GM21529 (cell line): ENCODE measurements at regions not wholly inside any gene's neighbourhood (a gene's known extent, or its start where the extent isn't known, plus 50 kb on each side); places are given as distances from the start of the nearest gene placed in this dataset.
"Not testable (repeated sequence)": the region's sequence is repeated elsewhere in the genome, so short reads cannot be mapped to it uniquely, and the experiment has no call there.

Experiments used
- ATAC-seq: cut with Tn5 transposase; IDR thresholded peaks from one replicate; pipeline ENCODE4 v1.9.1; 2021; ENCODE audit not compliant: unreplicated experiment

GRCh38 chr17:70906808-70907207 lies 737.5 kb downstream of the KCNJ2 start:
- ATAC-seq, result no peak

GRCh38 chr17:70912716-70913485 lies 743.6 kb downstream of the KCNJ2 start:
- no peak for ATAC-seq

GRCh38 chr17:70916469-70916868 lies 747.1 kb downstream of the KCNJ2 start:
- no peak for ATAC-seq

GRCh38 chr17:70919241-70919640 lies 749.9 kb downstream of the KCNJ2 start:
- ATAC-seq, result no peak

- no peak for ATAC-seq
Measured at GRCh38 chr17:70920416-70920815, 751.1 kb downstream of the KCNJ2 start.

GRCh38 chr17:70922268-70922667 lies 752.9 kb downstream of the KCNJ2 start:
- ATAC-seq, result no peak

DNA sequence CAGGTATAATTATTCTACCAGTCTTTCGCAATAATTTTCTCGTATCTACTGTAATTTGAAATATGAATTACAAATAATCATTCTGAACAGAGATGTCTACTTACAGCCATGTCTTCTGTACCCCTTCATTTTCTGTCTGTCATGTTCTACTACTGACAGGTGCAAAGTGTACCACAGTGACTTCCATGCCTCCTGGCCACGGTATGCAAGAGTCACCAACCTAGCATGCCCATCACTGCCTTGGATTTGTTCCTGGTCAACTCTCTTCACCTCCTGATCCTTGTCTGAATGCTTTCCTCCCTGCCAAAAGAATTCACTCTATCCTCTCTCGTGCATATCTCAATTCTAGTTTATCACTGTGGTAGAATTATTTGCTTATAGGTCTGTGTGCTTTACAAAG lies 755.4 kb downstream of the KCNJ2 start:
- ATAC-seq, result no peak

DNA sequence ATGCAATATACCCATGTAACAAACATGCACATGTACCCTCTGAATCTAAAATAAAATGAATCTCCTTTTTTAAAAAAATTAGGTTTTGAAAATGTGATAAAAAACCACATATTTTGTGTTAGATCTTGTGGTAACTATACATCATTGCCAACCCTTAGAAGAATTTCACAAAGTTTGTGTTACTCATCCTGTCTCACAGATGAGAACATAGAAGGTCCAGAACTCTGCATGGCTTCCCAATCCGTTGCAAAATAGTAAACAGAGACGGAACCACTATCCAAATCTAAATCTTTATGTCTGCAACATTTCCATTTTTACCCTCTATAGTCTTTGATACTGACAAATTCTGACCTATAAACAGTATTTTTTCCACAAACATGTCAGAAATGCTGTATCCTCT lies 759.9 kb downstream of the KCNJ2 start:
- ATAC-seq, result no peak

DNA sequence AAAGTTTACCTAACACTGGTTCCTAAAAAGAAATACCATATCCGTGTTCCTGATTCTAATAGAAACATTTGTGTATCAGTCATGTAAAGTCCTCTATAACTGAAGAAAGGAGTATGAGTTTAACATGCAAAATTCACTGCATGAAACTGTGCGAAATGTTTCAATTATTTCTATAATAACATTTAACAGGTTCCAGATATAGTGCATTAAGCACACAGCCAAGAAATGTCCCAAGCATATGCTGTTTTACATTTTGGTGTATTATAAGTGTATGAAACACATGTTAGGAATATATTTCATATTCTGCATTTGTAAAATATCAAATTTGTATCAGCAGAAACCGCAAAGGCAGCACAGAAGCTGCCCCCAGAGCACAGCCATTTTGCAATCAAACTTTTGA lies 764.9 kb downstream of the KCNJ2 start:
- ATAC-seq, result no peak

DNA sequence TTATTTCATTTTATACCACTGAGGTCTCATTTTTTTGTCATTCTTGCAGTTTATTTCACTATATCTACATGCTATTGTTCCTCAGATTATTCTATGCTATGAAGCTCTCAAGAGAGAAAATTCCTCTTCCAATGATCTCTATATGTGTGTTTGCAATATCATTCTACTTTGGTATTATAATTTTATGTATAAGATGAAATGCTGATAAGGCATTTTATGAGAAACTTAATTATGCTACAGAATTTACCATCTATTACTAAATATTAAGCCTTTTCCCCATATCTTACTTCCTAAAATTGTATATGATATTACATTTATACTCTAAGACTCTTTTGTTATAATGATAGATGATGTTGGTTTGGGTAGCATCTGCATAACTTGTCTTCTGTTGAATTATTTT lies 765.5 kb downstream of the KCNJ2 start:
- no peak for ATAC-seq

DNA sequence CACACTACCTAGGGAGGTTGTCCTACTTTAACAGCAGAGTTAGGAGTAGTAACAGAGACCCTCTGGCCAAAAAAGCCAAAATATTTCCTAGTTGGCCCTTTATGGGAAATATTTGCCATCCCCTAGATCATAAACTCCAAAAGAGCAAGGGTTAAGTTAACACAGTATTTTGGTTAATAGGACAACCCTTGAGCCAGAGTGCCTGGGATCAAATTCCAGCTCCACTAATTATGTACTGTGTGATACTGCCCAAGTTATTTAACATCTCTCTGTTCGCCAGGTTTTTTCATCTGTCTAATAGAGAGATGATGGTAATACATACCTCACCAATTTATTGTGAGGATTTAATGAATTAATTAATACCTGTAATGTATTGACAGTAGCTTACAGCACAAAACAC lies 767.4 kb downstream of the KCNJ2 start:
- ATAC-seq, result no peak

DNA sequence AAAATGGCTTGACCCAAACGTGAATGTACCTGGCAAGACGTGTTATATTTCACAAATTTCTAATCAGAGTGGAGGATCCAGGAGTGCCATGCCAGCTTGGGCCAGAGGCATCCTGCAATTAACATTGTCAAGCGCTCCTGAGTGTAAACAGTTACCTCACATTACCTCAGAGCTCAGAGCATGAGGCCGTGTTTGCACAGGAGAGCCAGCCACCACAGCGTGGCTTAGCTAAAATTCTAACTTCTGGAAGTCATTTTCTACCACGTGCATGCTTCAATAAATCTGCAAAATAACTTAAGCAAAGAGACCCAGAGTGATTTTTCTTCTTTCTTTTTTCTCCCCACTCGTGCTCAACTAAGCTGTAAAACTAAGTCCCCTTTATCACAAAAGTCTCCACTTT lies 769.0 kb downstream of the KCNJ2 start:
- ATAC-seq, result no peak

DNA sequence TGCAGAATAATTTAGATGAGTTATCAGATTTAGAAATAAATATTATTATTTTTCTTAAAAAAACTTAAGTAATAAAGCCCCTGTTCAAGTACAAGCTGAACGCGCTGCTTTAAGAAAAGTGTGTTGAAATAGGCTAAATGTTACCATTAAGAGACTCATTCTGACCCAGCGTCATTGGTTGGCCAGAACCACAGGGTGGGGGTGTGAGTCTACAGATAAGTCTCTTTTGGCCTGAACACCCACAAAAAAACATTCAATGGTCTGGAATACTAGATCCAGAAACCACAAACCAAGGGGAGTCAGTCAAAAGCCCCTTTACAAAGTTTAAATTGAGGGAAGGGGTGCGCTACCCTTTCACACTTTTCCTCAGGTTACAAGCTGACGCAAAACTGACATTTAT lies 776.1 kb downstream of the KCNJ2 start:
- no peak for ATAC-seq

GRCh38 chr17:70947215-70947614 lies 777.9 kb downstream of the KCNJ2 start:
- ATAC-seq, result no peak

DNA sequence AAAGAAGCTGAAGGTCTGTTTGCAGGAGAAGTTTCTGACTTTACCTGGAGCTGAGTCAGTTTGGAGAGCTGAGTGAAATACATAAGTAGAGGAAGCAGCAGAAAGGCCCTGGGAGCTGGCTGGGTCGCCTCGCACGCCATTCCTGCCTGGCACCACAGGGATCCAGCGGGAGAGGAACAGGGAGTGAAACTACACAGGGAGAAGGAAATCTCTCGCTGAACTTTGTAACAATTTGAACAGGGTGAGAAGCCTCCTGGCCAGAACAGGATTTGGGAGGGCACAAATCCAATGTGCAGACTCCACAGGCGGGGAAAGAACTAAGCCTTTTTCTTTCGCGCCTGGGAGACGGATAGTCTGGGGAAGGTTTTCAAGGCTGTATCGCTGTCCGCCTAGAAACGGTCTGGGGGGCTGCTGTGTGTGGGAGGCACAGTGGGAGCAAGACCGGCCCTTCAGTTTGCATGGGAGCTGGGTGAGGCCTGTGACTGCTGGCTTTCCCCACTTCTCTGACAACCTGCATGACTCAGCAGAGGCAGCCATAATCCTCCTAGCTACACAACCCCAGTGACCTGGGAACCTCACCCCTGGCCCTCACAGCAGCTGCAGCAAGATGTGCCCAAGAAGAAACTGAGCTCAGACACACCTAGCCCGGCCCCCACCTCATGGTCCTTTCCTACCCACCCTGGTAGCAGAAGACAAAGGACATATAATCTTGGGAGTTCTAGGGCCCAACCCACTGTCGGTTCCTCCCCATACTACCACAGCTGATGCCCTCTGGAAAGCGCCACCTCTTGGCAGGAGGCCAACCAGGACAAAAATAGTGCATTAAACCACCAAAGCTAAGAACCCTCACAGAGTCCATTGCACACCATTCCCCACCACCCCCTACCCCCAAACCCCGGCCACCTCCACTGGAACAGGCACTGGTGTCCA lies 778.6 kb downstream of the KCNJ2 start:
- ATAC-seq, result no peak

DNA sequence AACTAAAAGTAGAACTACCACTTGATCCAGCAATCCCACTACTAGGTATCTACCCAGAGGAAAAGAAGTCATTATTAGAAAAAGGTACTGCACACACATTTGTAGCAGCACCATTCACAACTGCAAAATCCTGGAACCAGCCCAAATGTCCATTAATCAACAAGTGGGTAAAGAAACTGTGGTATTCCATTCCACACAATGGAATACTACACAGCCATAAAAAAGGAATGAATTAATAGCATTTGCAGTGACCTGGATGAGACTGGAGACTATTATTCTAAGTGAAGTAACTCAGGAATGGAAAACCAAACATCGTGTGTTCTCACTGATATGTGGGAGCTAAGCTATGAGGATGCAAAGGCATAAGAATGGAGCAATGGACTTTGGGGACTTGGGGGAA lies 783.8 kb downstream of the KCNJ2 start:
- not testable (repeated sequence) for ATAC-seq

- no peak for ATAC-seq
Measured at GRCh38 chr17:70955441-70955840, 786.1 kb downstream of the KCNJ2 start.

GRCh38 chr17:70956726-70957125 lies 787.4 kb downstream of the KCNJ2 start:
- no peak for ATAC-seq

GRCh38 chr17:70961341-70961740 lies 792.0 kb downstream of the KCNJ2 start:
- no peak for ATAC-seq

- ATAC-seq, result no peak
Measured at GRCh38 chr17:70968302-70968701, 799.0 kb downstream of the KCNJ2 start.

DNA sequence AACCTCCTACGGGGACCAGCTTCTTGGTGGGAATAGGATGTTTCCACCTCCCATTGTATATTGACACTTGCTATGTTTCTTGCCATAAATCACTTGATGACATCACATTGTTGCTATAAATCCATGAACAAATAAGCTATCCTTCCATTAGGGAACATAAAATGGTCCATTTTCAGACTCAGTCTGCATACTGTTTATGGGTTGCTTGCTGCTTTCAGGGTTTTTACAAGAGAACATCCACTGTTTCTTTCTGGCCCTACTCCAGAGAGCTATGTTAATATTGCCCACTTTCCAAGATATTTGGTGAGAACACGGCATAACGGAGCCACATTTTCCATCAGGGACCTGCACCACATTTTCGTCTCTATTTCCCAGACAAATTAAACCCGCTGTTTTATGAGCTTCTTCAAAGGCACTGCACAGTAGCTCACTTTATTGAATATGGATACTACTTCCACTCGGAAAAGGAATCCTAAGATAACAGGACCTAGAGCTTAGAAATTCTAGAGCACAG lies 800.2 kb downstream of the KCNJ2 start:
- no peak for ATAC-seq

- no peak for ATAC-seq
Measured at GRCh38 chr17:70976447-70976846, 807.1 kb downstream of the KCNJ2 start.
